CD4-positive, alpha-beta T cell treated with Interleukin-6 for 4 hours (primary cell): ENCODE measurements at regions not wholly inside any gene's neighbourhood (a gene's known extent, or its start where the extent isn't known, plus 50 kb on each side); places are given as distances from the start of the nearest gene placed in this dataset.

Experiments
- DNase-seq: peaks from one replicate; pipeline ENCODE4 v3.0.0-alpha.2; 2020; ENCODE audit warnings: mixed read lengths

- no peak for DNase-seq
Observed at GRCh38 chr7:46654546-46655443, 733.7 kb upstream of the IGFBP3 start.

DNA sequence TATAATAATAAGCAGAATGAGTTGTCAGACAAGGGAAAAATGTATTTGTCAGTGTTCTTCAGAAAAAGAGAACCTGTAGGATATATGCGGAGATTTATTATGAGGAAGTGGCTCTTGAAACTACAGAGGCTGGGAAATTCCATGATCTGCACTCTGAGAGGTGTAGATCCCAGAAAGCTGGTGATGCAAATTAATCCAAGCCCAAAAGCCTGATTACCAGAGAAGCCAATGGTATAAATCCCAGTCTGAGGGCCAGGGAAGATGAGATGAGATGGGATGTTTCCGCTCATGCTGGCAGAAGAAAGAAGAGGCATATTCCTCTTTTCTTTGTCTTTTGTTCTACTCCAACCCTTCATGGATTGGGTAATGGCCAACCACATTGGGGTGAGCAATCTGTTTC, 732.8 kb upstream of the IGFBP3 start:
- no peak for DNase-seq

DNA sequence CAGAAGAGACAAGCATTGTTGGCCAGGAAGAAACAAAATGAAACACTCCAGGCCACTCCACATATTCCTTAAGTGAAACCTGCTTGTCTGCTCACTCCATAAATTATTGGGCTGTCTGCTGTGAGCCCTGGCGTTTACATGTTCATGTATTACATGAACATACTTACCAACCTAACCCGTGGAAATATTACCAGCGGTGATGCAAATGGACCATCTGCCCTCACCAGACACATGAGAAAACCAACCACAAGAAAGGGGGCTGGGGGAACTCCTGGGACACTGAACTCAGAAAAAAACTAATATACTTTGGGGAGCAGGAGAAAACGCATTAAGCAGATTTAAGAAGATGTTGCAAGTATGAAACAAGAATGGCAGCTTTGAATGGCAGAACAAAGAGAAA, 731.2 kb upstream of the IGFBP3 start:
- no peak for DNase-seq

DNA sequence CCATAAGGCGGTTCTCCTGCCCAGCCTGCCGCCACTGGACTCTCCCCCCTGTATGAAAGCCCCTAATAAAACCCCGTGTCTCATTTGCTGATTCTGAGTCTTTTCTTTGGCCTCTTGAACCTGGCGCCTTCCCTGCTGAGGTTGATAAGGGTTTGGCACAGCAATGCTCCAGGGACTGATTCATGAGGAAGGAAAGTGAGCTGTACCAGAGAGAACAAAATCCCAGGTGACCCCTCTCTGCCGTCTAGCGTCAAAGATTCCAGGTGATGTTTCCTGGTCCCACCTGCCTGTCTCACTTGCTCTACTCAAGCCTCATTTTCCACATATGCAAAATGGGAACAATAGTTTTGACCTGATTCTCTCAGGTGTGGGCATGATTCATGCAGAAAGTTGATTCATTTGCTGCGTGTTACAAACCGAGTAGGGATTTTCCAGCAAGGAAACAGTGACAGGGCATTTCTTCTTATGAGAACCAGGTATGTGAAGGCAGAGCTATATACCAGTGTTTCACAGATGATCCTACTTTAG, 730.6 kb upstream of the IGFBP3 start:
- DNase-seq = no peak

DNA sequence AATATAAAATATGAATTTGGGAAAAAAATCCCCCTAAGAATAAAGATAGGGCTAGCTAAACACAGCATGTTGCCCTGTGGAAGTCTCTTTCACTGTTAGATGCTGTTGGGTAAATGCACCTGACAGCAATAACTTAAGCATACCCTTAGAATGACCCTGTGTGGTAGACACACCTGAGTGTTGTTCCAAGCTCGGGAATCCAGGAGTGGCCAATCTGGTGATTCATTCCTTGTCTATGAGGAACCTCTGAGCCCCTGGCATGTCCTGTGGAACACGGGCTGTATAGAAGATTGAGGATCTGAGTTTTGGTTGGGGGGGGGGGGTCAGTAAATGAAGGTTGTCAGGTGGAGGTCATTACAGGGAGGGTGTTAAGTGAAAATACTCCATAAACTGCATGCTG, 730.0 kb upstream of the IGFBP3 start:
- DNase-seq = no peak

DNA sequence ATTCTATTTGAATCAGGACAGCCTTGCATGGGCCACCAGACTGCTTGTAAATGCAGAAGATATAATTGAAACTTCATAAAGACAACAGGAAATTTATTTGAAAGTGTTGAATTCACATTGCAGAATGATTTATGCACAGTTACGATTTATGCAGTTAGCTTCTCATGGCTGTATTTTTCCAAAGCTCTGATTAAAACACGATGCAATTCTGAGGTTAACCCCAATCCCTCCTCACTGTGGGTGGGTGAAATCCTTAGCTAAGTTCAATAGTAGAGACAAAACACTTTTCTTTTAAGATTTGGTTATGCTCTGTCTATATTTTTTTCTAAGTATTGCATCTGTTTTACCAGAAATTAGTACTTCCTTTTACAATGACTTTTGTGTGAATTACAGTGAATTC, 728.8 kb upstream of the IGFBP3 start:
- DNase-seq = no peak

- DNase-seq = no peak
Observed at GRCh38 chr7:46637793-46638735, 717.0 kb upstream of the IGFBP3 start.

- DNase-seq = no peak
Observed at GRCh38 chr7:46636022-46636421, 715.0 kb upstream of the IGFBP3 start.

DNA sequence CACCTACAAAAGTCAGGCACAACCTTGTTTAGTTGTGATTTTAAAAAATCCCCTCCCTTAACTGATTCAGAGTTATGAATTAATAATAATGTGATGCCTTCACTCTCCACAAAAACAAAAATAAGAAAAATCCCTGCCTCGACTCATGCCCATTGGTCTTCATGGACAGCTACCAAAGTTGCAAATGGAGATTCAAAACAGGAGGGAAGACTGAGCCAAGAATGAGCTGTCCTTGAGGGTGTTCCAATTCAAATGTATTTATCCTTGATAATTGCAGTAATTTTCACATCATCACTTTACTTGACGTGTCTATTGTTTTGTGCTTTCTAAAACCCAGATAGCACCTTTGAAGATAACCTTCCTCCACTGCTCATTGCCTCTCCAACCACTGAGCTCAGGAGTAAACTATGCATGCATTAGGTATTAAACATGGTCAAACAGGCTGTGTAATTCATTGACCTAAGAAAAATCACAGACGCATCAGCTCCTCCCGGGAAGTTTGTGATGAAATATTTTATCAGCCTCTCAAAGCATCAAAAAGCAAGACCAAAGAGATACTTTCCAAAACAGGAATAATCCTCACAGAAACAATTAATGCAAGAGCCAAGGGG, 712.7 kb upstream of the IGFBP3 start:
- no peak for DNase-seq

DNA sequence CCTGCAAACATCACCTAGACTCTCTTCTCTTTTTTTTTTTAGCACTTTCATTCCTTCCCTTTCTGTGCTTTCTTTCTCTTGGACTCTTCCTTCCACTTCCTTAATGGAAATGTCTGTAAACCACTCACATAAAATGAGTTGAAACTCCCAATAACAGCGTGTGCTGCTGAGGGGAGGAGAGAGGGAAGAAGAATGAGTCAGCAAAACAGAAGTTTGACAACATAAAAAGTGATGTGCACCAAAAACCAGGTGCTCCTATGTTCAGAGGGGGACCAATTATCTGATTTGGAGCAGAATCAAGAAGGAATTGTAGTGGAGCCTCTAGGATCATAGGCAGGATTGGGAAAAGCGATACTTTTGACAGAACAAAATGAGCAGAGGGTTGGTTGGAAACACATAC, 712.1 kb upstream of the IGFBP3 start:
- no peak for DNase-seq

DNA sequence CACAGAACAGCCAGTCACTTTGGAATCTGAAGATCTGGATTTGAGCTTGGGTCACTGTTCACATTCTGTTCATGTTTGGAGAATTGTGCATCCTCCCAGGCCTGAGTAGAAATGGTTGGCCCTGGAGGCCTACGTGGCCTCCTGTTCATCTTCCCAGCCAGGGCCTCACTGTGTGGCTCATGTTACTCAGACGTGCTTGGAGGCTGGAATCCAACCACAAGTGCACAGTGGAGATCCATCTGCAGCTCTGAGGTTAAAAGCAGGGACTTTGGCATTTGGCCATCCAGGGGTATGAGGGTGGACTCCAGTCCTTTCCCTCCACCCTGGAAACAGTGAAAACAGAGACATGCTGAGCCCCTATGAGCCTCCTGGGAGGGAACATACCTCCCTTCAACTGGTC, 709.0 kb upstream of the IGFBP3 start:
- DNase-seq = no peak

- DNase-seq = no peak
Observed at GRCh38 chr7:46628389-46628788, 707.3 kb upstream of the IGFBP3 start.

DNA sequence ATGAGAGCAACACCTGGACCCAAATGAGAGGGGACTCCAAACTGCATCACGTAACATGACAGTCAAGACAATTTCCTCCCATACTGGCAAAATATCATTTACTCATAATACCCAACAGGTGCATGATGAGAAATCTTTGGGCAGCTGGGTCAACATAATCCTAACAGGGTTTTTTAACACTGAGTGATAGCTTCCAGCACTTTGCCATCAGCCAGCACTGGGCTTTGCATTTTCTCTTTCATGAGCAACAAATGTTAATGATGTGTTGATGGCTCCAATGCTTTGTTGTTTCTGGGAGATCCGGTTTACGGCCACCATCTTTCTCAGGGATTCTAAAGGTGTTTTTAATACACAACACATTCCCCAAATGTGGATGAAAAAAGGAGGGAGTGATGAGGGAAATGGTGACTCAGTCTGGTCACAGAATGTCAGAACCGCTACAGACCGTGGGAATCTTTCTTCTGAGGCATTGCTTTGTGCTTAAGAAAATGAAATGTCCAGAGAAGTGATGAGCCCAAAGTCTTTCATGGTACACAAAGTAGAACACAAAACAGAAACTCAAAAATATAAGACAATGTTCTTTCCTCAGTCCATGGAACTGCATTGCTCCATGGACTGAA, 705.7 kb upstream of the IGFBP3 start:
- no peak for DNase-seq

- DNase-seq = no peak
Observed at GRCh38 chr7:46626261-46626660, 705.2 kb upstream of the IGFBP3 start.

- no peak for DNase-seq
Observed at GRCh38 chr7:46625032-46625431, 704.0 kb upstream of the IGFBP3 start.

- no peak for DNase-seq
Observed at GRCh38 chr7:46622251-46622650, 701.2 kb upstream of the IGFBP3 start.

GRCh38 chr7:46619723-46620310, 698.7 kb upstream of the IGFBP3 start:
- no peak for DNase-seq

GRCh38 chr7:46616636-46617035, 695.6 kb upstream of the IGFBP3 start:
- DNase-seq = no peak

- no peak for DNase-seq
Observed at GRCh38 chr7:46613551-46613950, 692.5 kb upstream of the IGFBP3 start.

DNA sequence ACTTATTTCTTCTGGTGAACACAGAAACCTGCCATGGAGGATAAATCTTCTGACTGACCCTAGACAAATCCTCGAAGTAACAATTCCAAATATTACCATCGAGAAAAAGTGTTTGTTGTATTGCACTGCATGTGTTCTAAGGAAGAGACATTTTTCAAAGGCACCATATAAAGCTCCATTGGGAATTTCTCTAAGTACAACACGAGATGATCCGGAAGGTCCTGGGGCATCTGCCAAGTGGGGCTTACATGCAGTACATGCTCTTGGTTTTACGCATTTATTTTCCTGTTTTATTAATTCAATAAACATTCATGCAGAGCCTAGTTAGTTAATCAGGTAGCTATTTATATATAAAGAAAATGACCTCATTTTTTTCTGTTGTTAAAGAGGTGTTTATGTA, 692.0 kb upstream of the IGFBP3 start:
- DNase-seq = no peak

- DNase-seq = no peak
Observed at GRCh38 chr7:46611508-46611907, 690.4 kb upstream of the IGFBP3 start.

DNA sequence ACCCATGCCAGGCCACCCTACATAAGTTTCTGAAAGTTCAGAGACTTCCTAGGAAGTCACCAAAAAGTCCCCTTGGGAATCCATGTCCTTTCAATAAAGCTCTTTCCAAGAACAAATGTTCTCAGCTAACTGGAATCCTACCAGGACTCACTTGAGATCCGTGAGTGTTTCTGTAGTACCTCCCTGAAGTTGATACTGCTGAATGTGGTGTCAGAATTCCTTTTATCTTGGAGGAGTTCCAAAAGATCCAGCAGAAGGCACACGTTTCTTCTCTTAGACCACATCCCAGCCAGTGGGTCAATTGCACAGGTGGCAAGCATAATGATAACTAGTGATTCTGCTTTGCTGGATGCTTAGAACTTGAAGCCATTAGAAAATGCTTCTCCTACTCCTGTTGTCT, 689.7 kb upstream of the IGFBP3 start:
- DNase-seq = no peak
